ENCODE measurements at regions not wholly inside any gene's neighbourhood (a gene's known extent, or its start where the extent isn't known, plus 50 kb on each side); places are given as distances from the start of the nearest gene placed in this dataset.

DNA sequence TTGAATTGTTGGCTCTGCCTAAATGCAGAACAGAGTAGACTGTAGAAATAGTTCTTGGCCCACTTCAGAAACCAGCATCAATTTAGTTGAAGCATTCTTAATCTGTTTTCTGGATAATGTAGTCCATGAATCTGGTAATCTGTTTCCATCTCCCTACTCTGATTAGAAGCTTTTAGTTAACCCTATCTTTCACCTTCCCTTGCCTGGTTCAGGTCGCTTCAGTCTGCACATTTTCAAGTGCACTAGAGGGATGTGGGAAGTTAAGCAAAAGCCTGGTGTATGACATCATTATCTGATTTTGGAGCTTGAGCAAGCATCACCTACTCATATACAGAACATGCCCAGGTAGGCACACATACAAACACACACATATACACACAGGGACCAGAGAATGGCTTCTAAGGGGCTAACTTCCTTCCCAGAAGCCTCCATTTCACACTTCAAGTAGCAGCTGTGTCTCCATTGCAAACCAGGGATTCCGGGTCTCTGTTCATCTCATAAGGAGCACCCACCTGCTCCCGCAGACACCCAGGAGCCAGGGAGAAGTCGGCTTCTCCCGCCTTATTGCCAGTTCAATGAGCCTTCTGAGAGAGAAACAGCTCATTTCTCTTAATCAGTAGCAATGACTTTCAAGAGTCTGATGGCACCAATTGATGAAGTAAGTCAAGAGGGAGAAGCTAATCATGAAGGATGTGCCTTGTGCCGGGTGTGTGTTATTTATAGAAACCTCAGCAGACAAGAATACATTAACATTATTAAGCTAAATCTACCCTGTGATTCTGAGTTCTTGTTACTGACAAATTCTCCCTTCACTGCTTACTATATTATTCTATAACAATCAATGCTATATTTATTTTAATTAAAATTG lies 347.9 kb upstream of the STAC start:
- TF ChIP-seq POLR2AphosphoS5 (IDR thresholded peaks at IDR 0.05) (no peak), CTCF (IDR thresholded peaks at IDR 0.05) (no peak), EP300 (IDR thresholded peaks at IDR 0.05) (no peak)

Data from upper lobe of left lung (tissue), 4 donors.